ENCODE measurements at regions not wholly inside any gene's neighbourhood (a gene's known extent, or its start where the extent isn't known, plus 50 kb on each side); places are given as distances from the start of the nearest gene placed in this dataset.
"Not testable (repeated sequence)": the region's sequence is repeated elsewhere in the genome, so short reads cannot be mapped to it uniquely, and the experiment has no call there.

GRCh38 chr14:84961637-84962036 is 568.3 kb upstream of the FLRT2 start:
- H3K4me3 ChIP-seq = no peak overlapping the region
- H3K9me3 ChIP-seq (replicated peaks) = no peaks in the 10 kb centered on the region
- DNase-seq = peak in 1 of 2 experiments; percentile 11
- no peaks in the 10 kb centered on the region for H3K36me3 ChIP-seq
- H3K4me1 ChIP-seq = no peaks in the 10 kb centered on the region
- no peak overlapping the region for H3K27ac ChIP-seq
- H3K27me3 ChIP-seq = no peaks in the 10 kb centered on the region

GRCh38 chr14:84963518-84963917 is 566.4 kb upstream of the FLRT2 start:
- no peak overlapping the region for H3K27ac ChIP-seq
- H3K4me3 ChIP-seq = no peak overlapping the region
- H3K36me3 ChIP-seq = no peaks in the 10 kb centered on the region
- no peak for DNase-seq
- H3K4me1 ChIP-seq = no peaks in the 10 kb centered on the region
- H3K9me3 ChIP-seq (replicated peaks) = no peaks in the 10 kb centered on the region
- H3K27me3 ChIP-seq = no peaks in the 10 kb centered on the region

- Histone ChIP-seq H3K9me3 (replicated peaks) (no peaks in the 10 kb centered on the region), H3K27me3 (no peaks in the 10 kb centered on the region), H3K27ac (no peak overlapping the region), H3K36me3 (no peaks in the 10 kb centered on the region), H3K4me1 (no peaks in the 10 kb centered on the region), H3K4me3 (no peak overlapping the region)
- DNase-seq = no peak
These were observed 564.7 kb upstream of the FLRT2 start for GRCh38 chr14:84965279-84965678.

GRCh38 chr14:84969501-84969900 is 560.4 kb upstream of the FLRT2 start:
- H3K27me3 ChIP-seq = no peaks in the 10 kb centered on the region
- H3K4me3 ChIP-seq = no peak overlapping the region
- no peaks in the 10 kb centered on the region for H3K9me3 ChIP-seq (replicated peaks)
- no peak overlapping the region for H3K27ac ChIP-seq
- H3K4me1 ChIP-seq = no peaks in the 10 kb centered on the region
- DNase-seq = peak; percentile 18 to 29
- no peaks in the 10 kb centered on the region for H3K36me3 ChIP-seq

GRCh38 chr14:84975241-84975902 is 554.6 kb upstream of the FLRT2 start:
- H3K27me3 ChIP-seq = no peaks in the 10 kb centered on the region
- peaks cover 3% of the 10 kb centered on the region; the same call in 1 of the 2 replicates for H3K4me1 ChIP-seq
- no peaks in the 10 kb centered on the region for H3K36me3 ChIP-seq

GRCh38 chr14:84976805-84977204 is 553.1 kb upstream of the FLRT2 start:
- Histone ChIP-seq H3K27ac (no peak overlapping the region), H3K4me1 (peaks cover 3% of the 10 kb centered on the region; the same call in 1 of the 2 replicates), H3K4me3 (no peak overlapping the region), H3K27me3 (no peaks in the 10 kb centered on the region), H3K36me3 (no peaks in the 10 kb centered on the region), H3K9me3 (replicated peaks) (0 out of 2 replicates have a peak, but pooled peaks cover 3% of the 10 kb centered on the region)
- DNase-seq = no peak

More at GRCh38 chr14:84975241-84975902, 554.6 kb upstream of the FLRT2 start:
- no peak overlapping the region for H3K4me3 ChIP-seq
- H3K9me3 ChIP-seq (replicated peaks) = 0 out of 2 replicates have a peak, but pooled peaks cover 3% of the 10 kb centered on the region
- DNase-seq = no peak
- no peak overlapping the region for H3K27ac ChIP-seq

DNA sequence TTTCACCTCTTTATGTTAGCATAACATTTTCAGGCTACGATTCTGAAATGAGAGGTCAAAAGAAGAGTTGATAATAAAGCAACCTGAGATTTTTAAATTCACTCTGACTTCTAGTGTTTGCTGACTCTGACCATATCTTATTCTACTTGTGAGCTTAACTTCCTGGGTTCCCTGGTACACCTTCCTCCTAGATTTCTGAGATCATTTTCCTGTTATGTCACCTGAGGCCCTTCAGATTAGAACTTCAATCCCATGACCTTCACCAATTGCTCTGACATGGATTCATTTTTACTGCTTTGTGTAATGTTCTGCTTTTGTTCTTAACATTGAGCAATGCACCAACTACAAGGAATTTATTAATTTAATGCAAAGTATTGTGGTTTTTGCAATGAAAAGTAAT is 542.9 kb upstream of the FLRT2 start:
- Histone ChIP-seq H3K27ac (no peak overlapping the region), H3K36me3 (no peaks in the 10 kb centered on the region), H3K27me3 (no peaks in the 10 kb centered on the region), H3K9me3 (replicated peaks) (no peaks in the 10 kb centered on the region), H3K4me1 (no peaks in the 10 kb centered on the region), H3K4me3 (no peak overlapping the region)
- no peak for DNase-seq

- Histone ChIP-seq H3K27me3 (no peaks in the 10 kb centered on the region), H3K27ac (no peak overlapping the region), H3K9me3 (replicated peaks) (no peaks in the 10 kb centered on the region), H3K4me3 (no peak overlapping the region), H3K36me3 (no peaks in the 10 kb centered on the region), H3K4me1 (no peaks in the 10 kb centered on the region)
- no peak for DNase-seq
These were observed 541.6 kb upstream of the FLRT2 start for GRCh38 chr14:84988357-84988756.

GRCh38 chr14:84991021-84991420 is 538.9 kb upstream of the FLRT2 start:
- Histone ChIP-seq H3K4me1 (no peaks in the 10 kb centered on the region), H3K27me3 (no peaks in the 10 kb centered on the region), H3K4me3 (no peak overlapping the region), H3K36me3 (no peaks in the 10 kb centered on the region), H3K27ac (no peak overlapping the region), H3K9me3 (replicated peaks) (no peaks in the 10 kb centered on the region)
- DNase-seq = no peak

DNA sequence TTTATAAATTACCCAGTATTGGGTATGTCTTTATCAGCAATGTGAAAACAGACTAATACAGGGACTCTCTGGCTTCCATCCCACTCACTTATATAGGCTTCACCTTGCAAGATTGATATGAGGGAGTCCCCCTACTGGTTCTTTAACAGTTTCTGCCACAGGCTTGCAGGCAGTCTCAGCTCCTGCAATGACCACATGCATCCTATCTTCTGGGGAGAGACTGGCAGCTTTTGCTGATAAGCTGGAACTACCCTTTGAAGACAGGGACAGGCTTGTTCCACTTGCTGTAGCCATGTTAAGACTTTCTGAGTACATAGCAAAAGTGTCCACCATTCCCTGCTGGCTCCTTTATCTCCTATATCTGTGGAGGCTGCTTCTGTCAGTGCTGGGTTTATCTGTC is 531.7 kb upstream of the FLRT2 start:
- no peaks in the 10 kb centered on the region for H3K36me3 ChIP-seq
- H3K4me3 ChIP-seq = no peak overlapping the region
- DNase-seq = no peak
- no peaks in the 10 kb centered on the region for H3K27me3 ChIP-seq
- no peaks in the 10 kb centered on the region for H3K9me3 ChIP-seq (replicated peaks)
- H3K4me1 ChIP-seq = no peaks in the 10 kb centered on the region
- no peak overlapping the region for H3K27ac ChIP-seq

DNA sequence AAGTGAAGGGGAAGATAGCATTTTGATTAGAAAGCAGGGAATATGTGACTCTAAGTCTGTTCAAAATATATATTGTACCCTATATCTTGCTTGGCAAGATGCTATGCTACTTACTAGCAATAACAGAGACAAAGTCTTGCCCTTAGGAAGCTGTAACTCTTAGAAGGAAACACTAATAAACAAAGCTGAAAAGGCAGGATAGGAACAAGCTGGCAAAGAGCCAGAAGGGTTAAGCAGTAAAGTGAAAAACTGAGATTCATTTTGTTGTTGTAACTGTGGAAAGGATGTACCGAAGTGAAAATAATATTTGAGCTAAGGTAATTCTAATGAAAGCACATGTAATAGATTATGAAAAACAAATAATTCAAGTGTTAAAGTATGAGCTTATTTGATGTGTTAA is 527.1 kb upstream of the FLRT2 start:
- H3K4me1 ChIP-seq = no peaks in the 10 kb centered on the region
- H3K4me3 ChIP-seq = no peak overlapping the region
- H3K27me3 ChIP-seq = no peaks in the 10 kb centered on the region
- H3K36me3 ChIP-seq = no peaks in the 10 kb centered on the region
- peak in 1 of 2 experiments; percentile 6 for DNase-seq
- no peaks in the 10 kb centered on the region for H3K9me3 ChIP-seq (replicated peaks)
- H3K27ac ChIP-seq = no peak overlapping the region

DNA sequence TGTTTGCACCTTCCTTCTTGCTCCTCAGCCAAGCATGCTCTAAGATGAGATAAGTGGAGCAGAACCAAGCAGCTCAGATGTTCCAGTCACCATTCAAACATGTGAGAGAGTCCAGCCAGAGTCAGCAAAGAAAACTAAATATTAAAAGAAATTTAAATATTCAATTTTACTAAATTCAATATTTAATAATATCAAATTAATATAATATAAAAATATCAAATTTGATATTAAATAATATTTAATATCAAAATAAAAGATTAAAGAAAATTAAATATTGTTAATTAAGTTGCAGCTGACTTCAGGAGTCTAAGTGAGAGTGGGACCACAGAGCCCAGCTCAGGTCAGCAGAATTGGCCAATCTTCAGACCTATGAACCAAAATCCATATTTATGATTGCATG is 526.1 kb upstream of the FLRT2 start:
- Histone ChIP-seq H3K36me3 (no peaks in the 10 kb centered on the region), H3K27me3 (no peaks in the 10 kb centered on the region), H3K4me1 (no peaks in the 10 kb centered on the region), H3K4me3 (no peak overlapping the region), H3K9me3 (replicated peaks) (no peaks in the 10 kb centered on the region), H3K27ac (no peak overlapping the region)
- no peak for DNase-seq

GRCh38 chr14:85009506-85009905 is 520.4 kb upstream of the FLRT2 start:
- Histone ChIP-seq H3K27ac (no peak overlapping the region), H3K9me3 (replicated peaks) (no peaks in the 10 kb centered on the region), H3K36me3 (no peaks in the 10 kb centered on the region), H3K27me3 (no peaks in the 10 kb centered on the region), H3K4me1 (no peaks in the 10 kb centered on the region), H3K4me3 (no peak overlapping the region)
- no peak for DNase-seq

GRCh38 chr14:85010186-85010585 is 519.8 kb upstream of the FLRT2 start:
- H3K4me1 ChIP-seq = no peaks in the 10 kb centered on the region
- H3K27ac ChIP-seq = no peak overlapping the region
- no peaks in the 10 kb centered on the region for H3K9me3 ChIP-seq (replicated peaks)
- no peaks in the 10 kb centered on the region for H3K36me3 ChIP-seq
- no peak for DNase-seq
- H3K27me3 ChIP-seq = no peaks in the 10 kb centered on the region
- H3K4me3 ChIP-seq = no peak overlapping the region

DNA sequence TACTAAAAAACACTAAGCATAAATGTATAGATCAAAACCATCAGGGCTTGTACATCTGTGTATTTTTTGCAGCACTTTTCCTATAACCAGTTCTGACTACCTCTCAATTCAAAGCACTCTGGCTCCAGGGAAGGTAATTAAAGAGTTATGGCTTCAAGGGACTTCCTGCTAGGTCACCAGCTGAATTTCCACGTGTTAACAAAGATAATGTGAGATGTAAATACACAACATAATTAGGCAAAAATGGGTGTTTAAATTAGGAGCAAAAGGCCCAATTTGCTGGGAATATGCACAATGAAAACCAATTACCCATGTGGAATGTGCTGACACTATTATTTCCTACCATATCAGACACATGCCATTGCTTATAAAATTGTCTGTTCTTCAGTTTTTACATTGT is 513.4 kb upstream of the FLRT2 start:
- Histone ChIP-seq H3K27ac (no peak overlapping the region), H3K36me3 (no peaks in the 10 kb centered on the region), H3K9me3 (replicated peaks) (no peaks in the 10 kb centered on the region), H3K27me3 (no peaks in the 10 kb centered on the region), H3K4me3 (no peak overlapping the region), H3K4me1 (no peaks in the 10 kb centered on the region)
- no peak for DNase-seq

- not testable (repeated sequence) for H3K9me3 ChIP-seq (replicated peaks); H3K4me3 ChIP-seq; H3K4me1 ChIP-seq; H3K27ac ChIP-seq; H3K36me3 ChIP-seq; H3K27me3 ChIP-seq; DNase-seq
These were observed 506.1 kb upstream of the FLRT2 start for GRCh38 chr14:85023866-85024265.
